GM19023 (cell line): ENCODE measurements at regions not wholly inside any gene's neighbourhood (a gene's known extent, or its start where the extent isn't known, plus 50 kb on each side); places are given as distances from the start of the nearest gene placed in this dataset.
"Not testable (repeated sequence)": the region's sequence is repeated elsewhere in the genome, so short reads cannot be mapped to it uniquely, and the experiment has no call there.

Source experiments
- ATAC-seq: cut with Tn5 transposase; IDR thresholded peaks from one replicate; pipeline ENCODE4 v1.9.1; 2021; ENCODE audit warnings: mild to moderate bottlenecking, moderate library complexity; ENCODE audit not compliant: unreplicated experiment

- ATAC-seq: no peak
These were observed 366.9 kb upstream of the IRAK1BP1 start for GRCh38 chr6:78500299-78501089.

GRCh38 chr6:78502386-78502887 lies 364.9 kb upstream of the IRAK1BP1 start:
- no peak for ATAC-seq

GRCh38 chr6:78505178-78505577 lies 362.2 kb upstream of the IRAK1BP1 start:
- no peak for ATAC-seq

- no peak for ATAC-seq
These were observed 356.3 kb upstream of the IRAK1BP1 start for GRCh38 chr6:78511009-78511408.

- ATAC-seq: no peak
These were observed 353.5 kb upstream of the IRAK1BP1 start for GRCh38 chr6:78513856-78514255.

- ATAC-seq: no peak
These were observed 352.1 kb upstream of the IRAK1BP1 start for GRCh38 chr6:78515271-78515670.

- ATAC-seq: no peak
These were observed 350.0 kb upstream of the IRAK1BP1 start for GRCh38 chr6:78517399-78517798.

GRCh38 chr6:78523622-78524021 lies 343.7 kb upstream of the IRAK1BP1 start:
- no peak for ATAC-seq

- no peak for ATAC-seq
These were observed 341.4 kb upstream of the IRAK1BP1 start for GRCh38 chr6:78525976-78526375.

- no peak for ATAC-seq
These were observed 340.9 kb upstream of the IRAK1BP1 start for GRCh38 chr6:78526432-78526831.

GRCh38 chr6:78528926-78529325 lies 338.4 kb upstream of the IRAK1BP1 start:
- ATAC-seq: no peak

- no peak for ATAC-seq
These were observed 337.1 kb upstream of the IRAK1BP1 start for GRCh38 chr6:78530208-78530607.

GRCh38 chr6:78533426-78533825 lies 333.9 kb upstream of the IRAK1BP1 start:
- no peak for ATAC-seq

GRCh38 chr6:78533876-78534275 lies 333.5 kb upstream of the IRAK1BP1 start:
- no peak for ATAC-seq

- no peak for ATAC-seq
These were observed 329.3 kb upstream of the IRAK1BP1 start for GRCh38 chr6:78538002-78538401.

- not testable (repeated sequence) for ATAC-seq
These were observed 319.7 kb upstream of the IRAK1BP1 start for GRCh38 chr6:78547636-78548035.

GRCh38 chr6:78551361-78551760 lies 316.0 kb upstream of the IRAK1BP1 start:
- ATAC-seq: no peak

- ATAC-seq: no peak
These were observed 314.9 kb upstream of the IRAK1BP1 start for GRCh38 chr6:78552435-78552834.

GRCh38 chr6:78554341-78554740 lies 313.0 kb upstream of the IRAK1BP1 start:
- no peak for ATAC-seq

GRCh38 chr6:78559056-78559455 lies 308.3 kb upstream of the IRAK1BP1 start:
- ATAC-seq: no peak

GRCh38 chr6:78561015-78561414 lies 306.3 kb upstream of the IRAK1BP1 start:
- ATAC-seq: no peak

- no peak for ATAC-seq
These were observed 301.4 kb upstream of the IRAK1BP1 start for GRCh38 chr6:78565997-78566396.

GRCh38 chr6:78570044-78570443 lies 297.3 kb upstream of the IRAK1BP1 start:
- no peak for ATAC-seq
